ENCODE measurements at regions not wholly inside any gene's neighbourhood (a gene's known extent, or its start where the extent isn't known, plus 50 kb on each side); places are given as distances from the start of the nearest gene placed in this dataset.

GRCh38 chr16:66162821-66163220 lies 203.7 kb upstream of the CDH5 start:
- no peak for TF ChIP-seq CTCF (IDR thresholded peaks at IDR 0.05; ENCODE audit: control insufficient read depth, extremely low read depth, insufficient read depth)
- no peak overlapping the region for H3K4me3 ChIP-seq (ENCODE audit: low read depth, low read length)
- DNase-seq (ENCODE audit: low read depth), result no peak

DNA sequence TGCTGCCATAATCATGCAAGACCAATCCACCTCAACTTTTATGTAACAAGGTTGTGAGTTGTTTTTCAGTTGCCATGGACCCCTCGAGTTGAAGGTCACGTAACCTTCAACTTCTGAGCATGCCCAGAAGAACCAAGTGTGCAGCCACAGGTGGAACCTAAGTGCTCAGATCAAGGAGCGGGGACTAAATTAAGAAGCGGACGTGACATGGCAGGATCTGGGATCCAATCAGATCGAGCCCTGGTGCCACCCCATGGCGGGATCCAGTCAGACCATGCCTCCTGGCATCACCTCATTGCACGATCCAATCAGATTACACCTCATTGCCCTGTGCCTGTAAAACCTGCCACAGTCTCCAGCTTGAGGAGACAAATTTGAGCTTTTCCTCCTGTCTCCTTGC lies 204.5 kb upstream of the CDH5 start:
- DNase-seq (ENCODE audit: low read depth), result peak; percentile 11
- TF ChIP-seq CTCF (IDR thresholded peaks at IDR 0.05; ENCODE audit: control insufficient read depth, extremely low read depth, insufficient read depth), result no peak
- H3K4me3 ChIP-seq (ENCODE audit: low read depth, low read length), result no peak overlapping the region

GRCh38 chr16:66161269-66161668 lies 205.2 kb upstream of the CDH5 start:
- DNase-seq (ENCODE audit: low read depth), result no peak
- TF ChIP-seq CTCF (IDR thresholded peaks at IDR 0.05; ENCODE audit: control insufficient read depth, extremely low read depth, insufficient read depth), result no peak
- no peak overlapping the region for H3K4me3 ChIP-seq (ENCODE audit: low read depth, low read length)

DNA sequence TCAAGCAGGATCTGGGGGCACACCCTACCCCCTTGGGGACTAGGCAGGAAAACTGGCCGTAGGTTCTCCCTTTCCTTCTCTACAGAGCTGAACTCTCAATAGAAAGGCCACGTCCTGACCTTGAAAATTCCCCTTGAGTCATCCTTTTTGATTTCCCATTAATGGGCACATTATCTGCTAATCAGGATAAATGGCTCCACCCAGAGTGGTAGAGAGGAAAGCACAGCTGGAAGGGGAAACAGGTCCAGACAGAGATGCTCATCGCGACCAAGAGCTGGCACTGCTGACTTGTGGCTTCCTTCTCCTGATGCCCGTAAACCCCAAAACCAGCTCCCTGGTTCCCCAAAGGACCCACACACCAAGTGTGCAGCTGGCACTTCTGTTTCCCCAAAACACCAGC lies 206.5 kb upstream of the CDH5 start:
- no peak for DNase-seq (ENCODE audit: low read depth)
- peak; percentile 29; the same call in 1 of the 2 replicates for TF ChIP-seq CTCF (IDR thresholded peaks at IDR 0.05; ENCODE audit: control insufficient read depth, extremely low read depth, insufficient read depth)
- no peak overlapping the region for H3K4me3 ChIP-seq (ENCODE audit: low read depth, low read length)

GRCh38 chr16:66156538-66156937 lies 210.0 kb upstream of the CDH5 start:
- DNase-seq (ENCODE audit: low read depth), result no peak
- H3K4me3 ChIP-seq (ENCODE audit: low read depth, low read length), result no peak overlapping the region
- no peak for TF ChIP-seq CTCF (IDR thresholded peaks at IDR 0.05; ENCODE audit: control insufficient read depth, extremely low read depth, insufficient read depth)

DNA sequence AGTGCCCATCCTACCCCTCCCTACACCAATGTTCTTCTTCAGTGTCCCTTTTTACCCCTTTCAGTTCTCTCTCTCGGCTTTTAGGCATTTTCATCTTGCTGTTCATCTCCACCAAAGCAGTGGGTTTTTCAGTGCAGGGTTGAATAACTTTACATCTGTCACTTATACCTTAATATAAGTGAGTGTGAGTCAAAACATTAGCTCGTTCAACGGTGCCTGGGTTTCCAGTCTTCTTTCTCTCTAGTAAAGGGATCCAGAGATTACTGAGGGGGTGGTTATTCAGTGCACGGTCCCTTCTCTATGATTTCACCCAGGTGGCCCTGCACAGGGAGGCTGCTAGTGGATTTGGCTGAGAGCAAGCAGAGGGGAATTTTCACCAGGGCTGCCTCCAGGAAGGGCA lies 210.6 kb upstream of the CDH5 start:
- H3K4me3 ChIP-seq (ENCODE audit: low read depth, low read length), result no peak overlapping the region
- no peak for TF ChIP-seq CTCF (IDR thresholded peaks at IDR 0.05; ENCODE audit: control insufficient read depth, extremely low read depth, insufficient read depth)
- DNase-seq (ENCODE audit: low read depth), result no peak

GRCh38 chr16:66154801-66155200 lies 211.7 kb upstream of the CDH5 start:
- no peak for TF ChIP-seq CTCF (IDR thresholded peaks at IDR 0.05; ENCODE audit: control insufficient read depth, extremely low read depth, insufficient read depth)
- H3K4me3 ChIP-seq (ENCODE audit: low read depth, low read length), result no peak overlapping the region
- DNase-seq (ENCODE audit: low read depth), result no peak
